MCF 10A (cell line): ENCODE measurements at regions not wholly inside any gene's neighbourhood (a gene's known extent, or its start where the extent isn't known, plus 50 kb on each side); places are given as distances from the start of the nearest gene placed in this dataset.

ENCODE experiments used
- BruUV-seq: library from RNA; stranded (reverse); fragments of 400-500 nt; replicated peaks from 2 replicates; lab custom pipeline; 2021; lab: Mats Ljungman, UMichigan
- CTCF ChIA-PET: fragments of 300-600 bp; sonication (Branson Sonifier 250); formaldehyde crosslinking; extraction: SDS; loops from one replicate; lab custom pipeline; 2021; ENCODE audit warnings: antibody characterized with exemption, inconsistent platforms; lab: Yijun Ruan, JAX
- POLR2A ChIA-PET: fragments of 300-600, 350-650 bp; sonication (Branson Sonifier 250); formaldehyde crosslinking; extraction: SDS; loops from one replicate; lab custom pipeline; 2020; ENCODE audit warnings: antibody characterized with exemption, inconsistent platforms; lab: Yijun Ruan, JAX
- DNase-seq: peaks from one replicate; pipeline ENCODE4 v3.0.0-alpha.2; 2018; ENCODE audit not compliant: unreplicated experiment
- H3K27ac Mint-ChIP-seq: one replicate; pipeline ENCODE4 v1.8.0; 2022; ENCODE audit warnings: mild to moderate bottlenecking, low read depth, mixed read lengths; ENCODE audit not compliant: unreplicated experiment
- H3K27me3 Mint-ChIP-seq: one replicate; pipeline ENCODE4 v1.8.0; 2022; ENCODE audit warnings: mixed read lengths; ENCODE audit not compliant: insufficient read depth, unreplicated experiment
- H3K36me3 Mint-ChIP-seq: one replicate; pipeline ENCODE4 v1.8.0; 2022; ENCODE audit warnings: mild to moderate bottlenecking, moderate library complexity, mixed read lengths; ENCODE audit not compliant: insufficient read depth, unreplicated experiment
- H3K4me1 Mint-ChIP-seq: one replicate; pipeline ENCODE4 v1.8.0; 2022; ENCODE audit warnings: mixed read lengths; ENCODE audit not compliant: insufficient read depth, unreplicated experiment
- H3K4me3 Mint-ChIP-seq: one replicate; pipeline ENCODE4 v1.8.0; 2022; ENCODE audit warnings: mild to moderate bottlenecking, moderate library complexity, mixed read lengths; ENCODE audit not compliant: unreplicated experiment
- H3K9me3 Mint-ChIP-seq: one replicate; pipeline ENCODE4 v1.8.0; 2022; ENCODE audit warnings: mixed read lengths; ENCODE audit not compliant: unreplicated experiment
- intact Hi-C: fragments of 100-400 bp; cut with micrococcal nuclease; formaldehyde crosslinking; loops from 2 replicates; pipeline ENCODE4 v1.14.1; 2022
- TF ChIP-seq, protein P1 (sequence below): fragments of 200-600 bp; IDR thresholded peaks from one replicate; pipeline ENCODE4 v1.8.0; 2022; ENCODE audit warnings: antibody characterized with exemption, mild to moderate bottlenecking; ENCODE audit not compliant: unreplicated experiment

DNA sequence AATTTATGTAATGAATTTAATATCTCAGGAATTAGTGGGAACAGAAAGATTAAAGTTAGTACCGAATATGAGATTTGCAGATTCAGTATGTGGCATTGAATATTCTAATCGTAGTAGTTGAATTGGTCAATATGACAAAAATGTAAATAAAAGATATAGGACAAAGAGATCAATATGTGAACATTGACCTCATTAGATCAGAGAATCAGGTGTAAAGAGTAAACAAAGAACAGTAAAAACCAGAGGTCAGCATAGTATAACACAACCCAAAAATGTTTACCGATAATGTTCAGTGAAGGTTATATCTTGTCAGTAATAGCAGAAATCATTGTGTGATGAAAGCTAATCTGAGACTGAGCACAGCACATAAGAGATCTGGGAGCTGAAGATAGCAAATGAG lies 152.0 kb downstream of the FAM83B start:
- no peak for DNase-seq
- ChIA-PET POLR2A (no interaction called here), CTCF (interaction anchor here (0.6 kb wide), 1 partner anchor 13 kb away, joined by 3 read pairs; no protein-coding TSS in a partner anchor)
- Mint-ChIP-seq H3K4me1 (no peaks in the 10 kb centered on the region), H3K27me3 (no peaks in the 10 kb centered on the region), H3K4me3 (no peak overlapping the region), H3K9me3 (no peaks in the 10 kb centered on the region), H3K36me3 (no peaks in the 10 kb centered on the region), H3K27ac (no peak overlapping the region)
- intact Hi-C loops: no loop called here
- TF ChIP-seq, protein P1, sequence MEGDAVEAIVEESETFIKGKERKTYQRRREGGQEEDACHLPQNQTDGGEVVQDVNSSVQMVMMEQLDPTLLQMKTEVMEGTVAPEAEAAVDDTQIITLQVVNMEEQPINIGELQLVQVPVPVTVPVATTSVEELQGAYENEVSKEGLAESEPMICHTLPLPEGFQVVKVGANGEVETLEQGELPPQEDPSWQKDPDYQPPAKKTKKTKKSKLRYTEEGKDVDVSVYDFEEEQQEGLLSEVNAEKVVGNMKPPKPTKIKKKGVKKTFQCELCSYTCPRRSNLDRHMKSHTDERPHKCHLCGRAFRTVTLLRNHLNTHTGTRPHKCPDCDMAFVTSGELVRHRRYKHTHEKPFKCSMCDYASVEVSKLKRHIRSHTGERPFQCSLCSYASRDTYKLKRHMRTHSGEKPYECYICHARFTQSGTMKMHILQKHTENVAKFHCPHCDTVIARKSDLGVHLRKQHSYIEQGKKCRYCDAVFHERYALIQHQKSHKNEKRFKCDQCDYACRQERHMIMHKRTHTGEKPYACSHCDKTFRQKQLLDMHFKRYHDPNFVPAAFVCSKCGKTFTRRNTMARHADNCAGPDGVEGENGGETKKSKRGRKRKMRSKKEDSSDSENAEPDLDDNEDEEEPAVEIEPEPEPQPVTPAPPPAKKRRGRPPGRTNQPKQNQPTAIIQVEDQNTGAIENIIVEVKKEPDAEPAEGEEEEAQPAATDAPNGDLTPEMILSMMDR: no peak
- BruUV-seq: no TSS peak

DNA sequence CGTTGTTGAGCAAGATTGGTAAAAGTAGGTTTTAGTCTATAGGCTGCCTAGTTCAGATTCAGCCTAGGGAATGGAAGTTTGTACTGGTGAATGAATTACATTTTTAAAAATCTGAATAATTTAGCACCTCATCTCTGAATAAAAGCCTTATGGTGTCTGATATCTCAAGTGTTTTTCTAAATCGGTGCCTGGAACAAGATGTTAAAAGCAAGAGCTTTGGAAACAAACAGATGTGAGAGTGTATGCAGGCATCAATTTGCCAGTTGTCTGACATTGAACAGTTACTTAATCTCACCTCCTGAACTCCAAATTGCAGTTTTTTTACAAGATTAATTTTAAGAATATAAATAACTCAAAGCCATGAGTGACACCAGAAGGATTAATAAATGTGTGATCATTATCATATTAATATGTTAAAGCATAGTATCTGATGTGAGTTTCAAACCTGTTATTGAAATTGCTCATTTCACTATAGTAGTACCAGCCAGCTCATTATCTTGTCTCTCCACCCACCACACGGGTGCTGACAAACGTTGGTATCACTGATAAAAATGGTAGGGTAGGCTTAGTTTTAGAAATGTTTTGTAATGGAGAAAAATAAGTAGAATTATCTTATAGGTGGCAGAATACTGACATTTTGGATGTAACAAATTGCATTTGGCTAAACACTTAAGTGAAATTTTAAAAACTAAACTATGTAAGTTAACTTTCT lies 157.3 kb downstream of the FAM83B start:
- ChIA-PET CTCF (interaction anchor here (0.6 to 1.3 kb wide), 3 partner anchors 10 to 1017 kb away, joined by 3 to 4 read pairs (median 3); no protein-coding TSS in a partner anchor), POLR2A (no interaction called here)
- TF ChIP-seq, protein P1: no peak
- Mint-ChIP-seq H3K4me1 (no peaks in the 10 kb centered on the region), H3K9me3 (peaks cover 7% of the 10 kb centered on the region), H3K36me3 (no peaks in the 10 kb centered on the region), H3K27me3 (no peaks in the 10 kb centered on the region), H3K27ac (no peak overlapping the region), H3K4me3 (no peak overlapping the region)
- intact Hi-C loops: no loop called here
- no peak for DNase-seq
- no TSS peak for BruUV-seq

DNA sequence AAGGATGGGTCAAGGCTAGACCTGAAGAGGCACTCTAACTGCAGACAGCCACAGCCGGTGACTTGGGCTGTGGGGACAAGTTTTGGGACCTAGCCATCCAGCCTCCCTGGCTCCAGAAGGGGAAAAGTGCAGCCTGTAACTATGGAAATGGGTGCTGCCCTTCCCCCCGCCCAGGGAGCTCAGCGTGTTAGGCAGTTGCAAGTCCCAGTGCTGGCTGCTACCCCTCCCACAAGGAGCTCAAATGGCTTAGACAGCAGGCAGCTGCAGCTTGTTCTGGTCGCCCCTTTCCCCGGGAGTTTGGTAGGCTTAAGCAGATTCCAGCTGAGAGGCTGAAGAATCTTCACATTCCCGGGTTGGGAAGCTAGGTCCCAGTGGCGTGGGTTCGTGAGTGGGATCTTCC lies 162.6 kb downstream of the FAM83B start:
- TF ChIP-seq, protein P1: no peak
- Mint-ChIP-seq H3K27me3 (no peaks in the 10 kb centered on the region), H3K4me3 (no peak overlapping the region), H3K36me3 (no peaks in the 10 kb centered on the region), H3K4me1 (no peaks in the 10 kb centered on the region), H3K27ac (no peak overlapping the region), H3K9me3 (peaks cover 7% of the 10 kb centered on the region)
- ChIA-PET POLR2A (interaction anchor here (0.6 kb wide), 1 partner anchor 14 kb away, joined by 3 read pairs; no protein-coding TSS in a partner anchor), CTCF (no interaction called here)
- intact Hi-C loops: no loop called here
- no peak for DNase-seq
- BruUV-seq: no TSS peak

DNA sequence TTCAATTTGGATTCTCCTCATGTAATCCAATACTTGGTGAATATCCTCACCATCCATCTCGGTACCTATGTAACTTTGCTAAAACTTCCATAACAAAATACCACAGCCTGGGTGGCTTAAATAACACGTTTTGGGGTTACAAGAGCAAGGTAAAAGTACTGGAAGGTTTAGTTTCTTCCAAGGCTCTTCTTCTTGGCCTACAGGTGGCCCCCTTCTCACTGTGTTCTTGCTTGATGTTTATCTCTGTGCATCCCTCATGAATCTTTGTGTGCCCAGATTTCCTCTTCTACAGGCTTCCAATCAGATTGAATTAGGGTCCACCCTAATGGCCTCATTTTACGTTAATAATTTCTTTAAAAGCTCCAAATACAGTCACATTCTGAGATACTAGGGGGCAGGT lies 163.3 kb upstream of the HCRTR2 start:
- no peaks in the 10 kb centered on the region for H3K36me3 Mint-ChIP-seq
- BruUV-seq: no TSS peak
- no peaks in the 10 kb centered on the region for H3K4me1 Mint-ChIP-seq
- H3K9me3 Mint-ChIP-seq: peaks cover 7% of the 10 kb centered on the region
- H3K4me3 Mint-ChIP-seq: no peak overlapping the region
- DNase-seq: no peak
- TF ChIP-seq, protein P1: no peak
- ChIA-PET POLR2A (no interaction called here), CTCF (interaction anchor here (0.5 kb wide), 1 partner anchor 12 kb away, joined by 3 read pairs; no protein-coding TSS in a partner anchor)
- intact Hi-C loops: no loop called here
- H3K27ac Mint-ChIP-seq: no peak overlapping the region
- no peaks in the 10 kb centered on the region for H3K27me3 Mint-ChIP-seq
